Mucosa of rectum (tissue), 2 donors: ENCODE measurements at regions not wholly inside any gene's neighbourhood (a gene's known extent, or its start where the extent isn't known, plus 50 kb on each side); places are given as distances from the start of the nearest gene placed in this dataset.
"Not testable (repeated sequence)": the region's sequence is repeated elsewhere in the genome, so short reads cannot be mapped to it uniquely, and the experiment has no call there.

ENCODE experiments used
- H3K27ac ChIP-seq, 2 donors: one replicate each; pipeline ENCODE4 v1.7.0; 2013; ENCODE audit warnings: inconsistent platforms in 2 of 2, low read depth in 2 of 2, low read length in 2 of 2
- H3K27me3 ChIP-seq, 2 donors: one replicate each; pipeline ENCODE4 v1.7.0; 2013; ENCODE audit warnings: low read length in 2 of 2; ENCODE audit not compliant: control insufficient read depth in 2 of 2, insufficient read depth in 2 of 2
- H3K36me3 ChIP-seq, 2 donors: one replicate each; pipeline ENCODE4 v1.7.0; 2013; ENCODE audit warnings: low read length in 2 of 2; ENCODE audit not compliant: control insufficient read depth in 2 of 2, insufficient read depth in 2 of 2
- H3K4me1 ChIP-seq, 2 donors: one replicate each; pipeline ENCODE4 v1.7.0; 2013; ENCODE audit warnings: low read length in 2 of 2, mild to moderate bottlenecking in 1 of 2; ENCODE audit not compliant: control insufficient read depth in 2 of 2, insufficient read depth in 2 of 2
- H3K4me3 ChIP-seq, 2 donors: one replicate each; pipeline ENCODE4 v1.7.0; 2013; ENCODE audit warnings: low read length in 2 of 2
- H3K9ac ChIP-seq, 2 donors: one replicate each; pipeline ENCODE4 v1.7.0; 2013; ENCODE audit warnings: low read length in 2 of 2, low read depth in 1 of 2, mild to moderate bottlenecking in 1 of 2
- H3K9me3 ChIP-seq, 2 donors: one replicate each; pipeline ENCODE4 v1.7.0; 2013; ENCODE audit warnings: low read length in 2 of 2; ENCODE audit not compliant: control insufficient read depth in 2 of 2
- donor health status: healthy.
- donor health status: Normal muscosa, but diverticular disease.

DNA sequence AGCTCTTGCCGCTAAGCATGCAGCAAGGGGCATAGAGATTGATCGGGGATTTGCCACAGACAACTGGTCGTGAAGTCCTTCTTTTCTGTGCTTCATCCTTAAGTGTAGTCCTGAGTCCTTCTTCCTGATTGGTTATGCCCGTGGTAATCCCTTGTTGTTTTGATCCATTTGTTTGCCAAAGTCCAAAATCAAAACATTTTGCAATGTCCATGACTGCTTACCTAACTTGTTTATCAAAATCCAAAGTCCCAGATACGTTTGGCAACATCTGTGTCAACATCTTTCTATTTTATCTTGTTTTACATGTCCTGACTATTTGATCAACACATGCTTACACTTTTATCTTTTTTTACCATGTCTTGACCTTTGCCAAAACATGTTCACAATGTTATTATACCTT, 229.0 kb upstream of the ZNF804A start:
- H3K27me3 ChIP-seq = no peaks in the 10 kb centered on the region
- no peaks in the 10 kb centered on the region for H3K4me1 ChIP-seq
- no peaks in the 10 kb centered on the region for H3K36me3 ChIP-seq
- no peak overlapping the region for H3K4me3 ChIP-seq
- no peak overlapping the region for H3K27ac ChIP-seq
- no peak overlapping the region for H3K9ac ChIP-seq
- no peaks in the 10 kb centered on the region for H3K9me3 ChIP-seq

GRCh38 chr2:184370954-184371353, 227.4 kb upstream of the ZNF804A start:
- Histone ChIP-seq H3K4me3 (no peak overlapping the region), H3K36me3 (no peaks in the 10 kb centered on the region), H3K9me3 (no peaks in the 10 kb centered on the region), H3K4me1 (no peaks in the 10 kb centered on the region), H3K27me3 (no peaks in the 10 kb centered on the region), H3K9ac (no peak overlapping the region), H3K27ac (no peak overlapping the region)

- H3K36me3 ChIP-seq = no peaks in the 10 kb centered on the region
- no peak overlapping the region for H3K4me3 ChIP-seq
- no peaks in the 10 kb centered on the region for H3K4me1 ChIP-seq
- H3K9ac ChIP-seq = no peak overlapping the region
- H3K9me3 ChIP-seq = no peaks in the 10 kb centered on the region
- H3K27ac ChIP-seq = no peak overlapping the region
- no peaks in the 10 kb centered on the region for H3K27me3 ChIP-seq
Observed at GRCh38 chr2:184371641-184372040, 226.7 kb upstream of the ZNF804A start.

- Histone ChIP-seq H3K9me3 (no peaks in the 10 kb centered on the region), H3K4me1 (no peaks in the 10 kb centered on the region), H3K4me3 (no peak overlapping the region), H3K27me3 (no peaks in the 10 kb centered on the region), H3K27ac (no peak overlapping the region), H3K9ac (no peak overlapping the region), H3K36me3 (no peaks in the 10 kb centered on the region)
Observed at GRCh38 chr2:184372484-184372883, 225.8 kb upstream of the ZNF804A start.

DNA sequence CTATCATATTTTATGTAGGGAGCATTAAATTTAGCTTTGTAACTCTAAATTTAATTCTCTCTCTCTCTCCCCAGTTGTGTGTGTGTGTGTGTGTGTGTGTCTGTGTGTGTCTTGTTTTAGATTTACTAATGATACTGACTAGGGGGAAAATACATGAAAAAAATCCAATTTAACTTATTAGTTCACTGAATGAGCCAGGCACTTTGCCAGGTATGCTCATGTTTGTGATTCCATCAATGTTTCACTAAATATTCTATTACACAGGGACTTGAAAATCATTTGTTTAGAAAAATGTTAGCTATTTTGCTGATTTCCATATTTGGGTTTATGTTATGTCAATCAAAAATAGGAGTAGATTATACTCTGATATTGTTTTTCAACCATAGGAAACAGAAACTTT, 203.7 kb upstream of the ZNF804A start:
- H3K9ac ChIP-seq = no peak overlapping the region
- H3K27ac ChIP-seq = no peak overlapping the region
- H3K27me3 ChIP-seq = no peaks in the 10 kb centered on the region
- no peaks in the 10 kb centered on the region for H3K36me3 ChIP-seq
- H3K4me1 ChIP-seq = no peaks in the 10 kb centered on the region
- no peaks in the 10 kb centered on the region for H3K9me3 ChIP-seq
- no peak overlapping the region for H3K4me3 ChIP-seq

GRCh38 chr2:184402381-184402780, 195.9 kb upstream of the ZNF804A start:
- no peaks in the 10 kb centered on the region for H3K9me3 ChIP-seq
- H3K36me3 ChIP-seq = no peaks in the 10 kb centered on the region
- no peak overlapping the region for H3K4me3 ChIP-seq
- H3K27me3 ChIP-seq = no peaks in the 10 kb centered on the region
- H3K27ac ChIP-seq = no peak overlapping the region
- no peak overlapping the region for H3K9ac ChIP-seq
- H3K4me1 ChIP-seq = no peaks in the 10 kb centered on the region

- H3K4me1 ChIP-seq, H3K9ac ChIP-seq, H3K9me3 ChIP-seq, H3K36me3 ChIP-seq, H3K4me3 ChIP-seq, H3K27me3 ChIP-seq, H3K27ac ChIP-seq: not testable (repeated sequence)
Observed at GRCh38 chr2:184407041-184407630, 191.2 kb upstream of the ZNF804A start.

DNA sequence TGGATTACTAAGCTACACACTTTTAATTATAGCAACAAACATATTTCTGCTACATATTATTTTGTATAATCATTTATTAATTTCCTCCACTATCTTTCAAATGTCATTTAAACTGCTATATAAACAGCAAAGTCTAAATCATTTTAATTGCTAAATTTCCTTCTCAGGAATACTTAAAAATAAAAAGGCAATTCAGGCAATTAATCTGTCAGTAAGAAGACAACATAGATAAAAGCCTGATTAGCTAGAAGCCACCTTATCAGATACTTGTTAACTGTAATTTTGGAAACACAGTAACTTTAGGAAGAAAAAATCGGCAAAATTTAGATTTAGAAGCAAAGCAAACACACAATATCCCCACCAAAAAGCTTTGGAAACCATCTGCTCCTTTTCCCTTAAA, 188.2 kb upstream of the ZNF804A start:
- H3K4me1 ChIP-seq = no peaks in the 10 kb centered on the region
- no peak overlapping the region for H3K4me3 ChIP-seq
- no peak overlapping the region for H3K27ac ChIP-seq
- no peaks in the 10 kb centered on the region for H3K36me3 ChIP-seq
- no peaks in the 10 kb centered on the region for H3K9me3 ChIP-seq
- H3K27me3 ChIP-seq = no peaks in the 10 kb centered on the region
- no peak overlapping the region for H3K9ac ChIP-seq

DNA sequence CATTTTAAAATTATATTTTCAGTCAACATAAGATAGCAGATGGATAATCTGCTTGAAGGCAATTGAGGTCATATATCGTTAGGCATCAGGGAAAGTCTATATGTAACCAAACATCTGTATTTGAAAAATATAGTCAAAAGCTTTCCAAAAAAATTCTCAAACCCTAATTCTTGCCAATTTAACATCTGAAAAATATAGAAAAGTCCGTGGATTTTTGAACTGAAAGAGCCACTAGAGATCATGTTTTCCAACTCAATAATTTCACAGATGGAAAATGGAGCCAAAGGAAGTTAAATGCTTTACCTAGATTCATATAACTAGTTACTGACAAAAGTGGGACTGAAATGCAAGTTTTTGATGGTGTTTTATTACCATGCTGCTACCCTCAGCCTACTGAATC, 185.1 kb upstream of the ZNF804A start:
- no peak overlapping the region for H3K27ac ChIP-seq
- H3K36me3 ChIP-seq = no peaks in the 10 kb centered on the region
- no peak overlapping the region for H3K9ac ChIP-seq
- H3K4me1 ChIP-seq = no peaks in the 10 kb centered on the region
- no peaks in the 10 kb centered on the region for H3K9me3 ChIP-seq
- H3K4me3 ChIP-seq = no peak overlapping the region
- no peaks in the 10 kb centered on the region for H3K27me3 ChIP-seq

DNA sequence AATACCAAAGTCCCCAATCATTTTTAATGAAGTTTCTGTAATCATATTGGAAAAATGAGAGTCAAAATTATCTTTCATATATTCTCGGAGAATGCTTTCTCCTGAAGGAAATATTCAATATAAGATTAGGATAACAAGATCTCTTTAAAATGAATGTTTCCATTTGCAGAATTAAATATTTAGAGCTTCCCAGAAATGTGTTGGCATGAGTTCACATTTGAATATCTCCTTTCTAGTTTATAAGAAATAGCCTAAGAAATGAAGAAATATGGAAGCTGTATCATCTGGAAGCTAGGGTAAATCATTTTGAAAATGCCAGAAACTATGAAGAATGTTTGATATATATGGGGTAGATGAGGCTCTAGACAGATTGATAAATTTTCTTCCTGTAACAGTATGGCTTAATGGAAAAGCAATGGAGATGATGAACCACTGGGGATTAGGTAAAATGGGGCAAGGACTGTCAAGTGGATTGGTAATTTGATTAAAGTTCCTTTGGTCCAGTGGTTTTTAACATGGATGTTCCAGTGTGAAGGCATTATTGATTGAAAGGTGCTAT, 184.6 kb upstream of the ZNF804A start:
- no peaks in the 10 kb centered on the region for H3K27me3 ChIP-seq
- no peaks in the 10 kb centered on the region for H3K4me1 ChIP-seq
- no peak overlapping the region for H3K4me3 ChIP-seq
- H3K36me3 ChIP-seq = no peaks in the 10 kb centered on the region
- H3K9me3 ChIP-seq = no peaks in the 10 kb centered on the region
- H3K9ac ChIP-seq = no peak overlapping the region
- no peak overlapping the region for H3K27ac ChIP-seq
